Stomach (tissue), 8 donors: ENCODE measurements at regions not wholly inside any gene's neighbourhood (a gene's known extent, or its start where the extent isn't known, plus 50 kb on each side); places are given as distances from the start of the nearest gene placed in this dataset.
A peak's percentile ranks its signal among the peaks of the same experiment; 100 is the strongest.

Source experiments
- DNase-seq, 2 donors: peaks; one replicate each; pipeline versions ENCODE4 v3.0.0 to v3.0.0-alpha.2; 2013 to 2019
- H3K27ac ChIP-seq, 5 donors: fragments of 200-600 bp in 4 of 5; sonication (generic) in 4 of 5; one replicate each; pipeline ENCODE4 v1.5.1; 2013 to 2019; ENCODE audit warnings: mild to moderate bottlenecking in 1 of 5, moderate library complexity in 1 of 5
- H3K27me3 ChIP-seq, 3 donors: fragments of 200-600 bp; sonication (generic); one replicate each; pipeline ENCODE4 v1.5.1; 2017 to 2019; ENCODE audit warnings: mixed run types in 1 of 3
- H3K36me3 ChIP-seq, 4 donors: fragments of 200-600 bp; sonication (generic); 1 replicate in 3 of 4; 2 replicates in 1 of 4; pipeline ENCODE4 v1.5.1; 2016 to 2019
- H3K4me1 ChIP-seq, 4 donors: fragments of 200-600 bp; sonication (generic); one replicate each; pipeline ENCODE4 v1.5.1; 2016 to 2019
- H3K4me3 ChIP-seq, 4 donors: fragments of 200-600 bp; sonication (generic) in 3 of 4; one replicate each; pipeline ENCODE4 v1.5.1; 2016 to 2019; ENCODE audit warnings: mild to moderate bottlenecking in 1 of 4
- H3K9me3 ChIP-seq, 4 donors: fragments of 200-600 bp; sonication (generic); one replicate each; pipeline ENCODE4 v1.5.1; 2016 to 2019
- EP300 ChIP-seq: sonication (generic); formaldehyde crosslinking; IDR thresholded peaks from one replicate; pipeline ENCODE4 v1.6.1; 2017; ENCODE audit warnings: antibody characterized with exemption
- POLR2A ChIP-seq, 4 donors: fragments of 450-650 bp; IDR thresholded peaks; one replicate each; pipeline ENCODE4 v1.6.1; 2016; ENCODE audit warnings: antibody characterized with exemption in 4 of 4, control low read depth in 2 of 4, mild to moderate bottlenecking in 1 of 4, moderate library complexity in 1 of 4
- POLR2AphosphoS5 ChIP-seq, 3 donors: sonication (generic); formaldehyde crosslinking; IDR thresholded peaks; one replicate each; pipeline ENCODE4 v1.6.1; 2016; ENCODE audit warnings: antibody characterized with exemption in 3 of 3
- WGBS, 5 donors: extraction: QIAGEN DNeasy Blood & Tissue Kit in 3 of 5; methylation state at CpG; one replicate each; pipeline versions ENCODE4 v1.1.5 to v1.1.7; 2013 to 2018; 5-methylcytosine and 5-hydroxymethylcytosine counted together
- intact Hi-C: fragments of 100-400 bp; cut with DNase I; formaldehyde crosslinking; loops from one replicate; pipeline ENCODE4 v1.15.1; 2023; ENCODE audit warnings: low total_unique reads
- TF ChIP-seq, protein P1 (sequence below), 7 experiments: fragments of 450-650 bp in 4 of 7; fragments of 200-600 bp in 3 of 7; sonication (generic) in 3 of 7; IDR thresholded peaks; one replicate each; pipeline ENCODE4 v1.5.1; 2016 to 2019; ENCODE audit warnings: antibody characterized with exemption in 7 of 7, control low read depth in 2 of 7, mild to moderate bottlenecking in 1 of 7
- donor health status: healthy with polysubstance abuse.
- donor health status: Bipolar disorder and iron deficiency.
- donor health status: healthy.

DNA sequence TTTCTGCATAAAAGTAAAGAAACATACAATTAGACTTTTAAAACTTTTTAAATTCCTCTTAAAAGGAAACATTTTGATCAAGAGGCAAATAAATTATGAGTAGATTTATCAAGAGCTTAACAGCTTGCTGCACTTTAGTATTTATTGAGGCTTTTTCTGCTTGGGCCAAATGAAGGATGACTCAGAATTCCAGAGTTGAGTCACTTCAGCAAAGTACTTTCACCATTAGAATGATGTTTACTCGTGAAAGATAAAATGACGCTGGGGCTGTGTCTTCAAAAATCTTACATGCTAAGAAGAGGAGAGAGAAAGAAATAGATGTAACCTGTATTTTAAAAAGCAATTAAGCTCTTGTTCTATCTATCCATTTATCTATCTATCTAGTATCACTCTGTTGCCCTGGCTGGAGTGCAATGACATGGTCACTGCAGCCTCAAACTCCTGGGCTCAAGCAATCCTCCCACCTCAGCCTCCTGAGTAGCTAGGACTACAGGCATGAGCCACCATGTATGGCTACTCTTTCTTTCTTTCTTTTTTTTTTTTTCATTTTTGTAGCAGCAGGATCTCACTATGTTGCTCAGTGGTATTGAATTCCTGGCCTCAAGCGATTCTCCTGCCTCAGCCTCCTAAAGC, 75.3 kb upstream of the RIOK3 start:
- H3K36me3 ChIP-seq: peaks cover 0 to 3% (median 0%) of the 10 kb centered on the region in 4 donors
- intact Hi-C loops: no loop called here
- TF ChIP-seq POLR2A (IDR thresholded peaks at IDR 0.05): no peak
- TF ChIP-seq POLR2AphosphoS5 (IDR thresholded peaks at IDR 0.05): peak in 1 of 3 donors; percentile 38
- H3K9me3 ChIP-seq: no peaks in the 10 kb centered on the region
- no peak overlapping the region for H3K4me3 ChIP-seq
- H3K4me1 ChIP-seq: peaks cover 0 to 35% (median 15%) of the 10 kb centered on the region in 4 donors
- peak overlapping the region in 4 of 5 donors; percentile 27 to 83 (median 72) for H3K27ac ChIP-seq
- WGBS, 5 donors: 42 to 52% (median 49%) methylated on average over 3 of the region's 3 CpGs
- DNase-seq: peak in 1 of 2 donors; percentile 70
- H3K27me3 ChIP-seq: no peaks in the 10 kb centered on the region

DNA sequence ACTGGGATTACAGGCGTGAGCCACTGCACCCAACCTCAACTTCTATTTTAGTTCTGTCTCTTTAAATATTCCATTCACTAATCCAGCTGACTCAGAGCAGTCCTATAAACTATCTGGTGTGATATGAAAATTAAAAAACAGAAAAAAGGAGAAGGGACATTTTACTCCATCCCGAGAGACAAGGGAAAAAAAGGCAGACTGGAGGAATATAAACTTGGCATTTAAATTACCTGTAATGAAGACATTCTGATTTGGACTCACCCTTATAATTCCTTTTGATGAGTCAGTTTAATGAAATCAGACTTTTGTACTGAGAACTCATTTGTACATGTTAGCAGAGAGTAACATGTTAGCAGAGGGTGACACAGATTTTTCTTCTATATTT, 74.8 kb upstream of the RIOK3 start:
- Histone ChIP-seq H3K27ac (peak overlapping the region in 4 of 5 donors; percentile 27 to 83 (median 72)), H3K4me1 (peaks cover 0 to 35% (median 15%) of the 10 kb centered on the region in 4 donors)
- no peak for DNase-seq

GRCh38 chr18:23380001-23380550, 73.0 kb upstream of the RIOK3 start:
- peaks cover 0 to 10% (median 2%) of the 10 kb centered on the region in 4 donors for H3K36me3 ChIP-seq
- no peaks in the 10 kb centered on the region for H3K27me3 ChIP-seq
- H3K4me3 ChIP-seq: no peak overlapping the region
- H3K4me1 ChIP-seq: peaks cover 0 to 35% (median 15%) of the 10 kb centered on the region in 4 donors
- no peak for DNase-seq
- intact Hi-C loops: no loop called here
- H3K9me3 ChIP-seq: no peaks in the 10 kb centered on the region
- WGBS, 5 donors: 88 to 92% (median 91%) methylated on average over 11 of the region's 11 CpGs
- no peak overlapping the region for H3K27ac ChIP-seq
- TF ChIP-seq EP300 (no peak), POLR2AphosphoS5 (IDR thresholded peaks at IDR 0.05) (no peak), POLR2A (IDR thresholded peaks at IDR 0.05) (no peak)
- TF ChIP-seq, protein P1, sequence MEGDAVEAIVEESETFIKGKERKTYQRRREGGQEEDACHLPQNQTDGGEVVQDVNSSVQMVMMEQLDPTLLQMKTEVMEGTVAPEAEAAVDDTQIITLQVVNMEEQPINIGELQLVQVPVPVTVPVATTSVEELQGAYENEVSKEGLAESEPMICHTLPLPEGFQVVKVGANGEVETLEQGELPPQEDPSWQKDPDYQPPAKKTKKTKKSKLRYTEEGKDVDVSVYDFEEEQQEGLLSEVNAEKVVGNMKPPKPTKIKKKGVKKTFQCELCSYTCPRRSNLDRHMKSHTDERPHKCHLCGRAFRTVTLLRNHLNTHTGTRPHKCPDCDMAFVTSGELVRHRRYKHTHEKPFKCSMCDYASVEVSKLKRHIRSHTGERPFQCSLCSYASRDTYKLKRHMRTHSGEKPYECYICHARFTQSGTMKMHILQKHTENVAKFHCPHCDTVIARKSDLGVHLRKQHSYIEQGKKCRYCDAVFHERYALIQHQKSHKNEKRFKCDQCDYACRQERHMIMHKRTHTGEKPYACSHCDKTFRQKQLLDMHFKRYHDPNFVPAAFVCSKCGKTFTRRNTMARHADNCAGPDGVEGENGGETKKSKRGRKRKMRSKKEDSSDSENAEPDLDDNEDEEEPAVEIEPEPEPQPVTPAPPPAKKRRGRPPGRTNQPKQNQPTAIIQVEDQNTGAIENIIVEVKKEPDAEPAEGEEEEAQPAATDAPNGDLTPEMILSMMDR (IDR thresholded peaks at IDR 0.05): no peak

More for the DNA sequence above, 74.8 kb upstream of the RIOK3 start:
- H3K36me3 ChIP-seq: peaks cover 0 to 4% (median 0%) of the 10 kb centered on the region in 4 donors
- intact Hi-C loops: no loop called here
- H3K4me3 ChIP-seq: no peak overlapping the region
- H3K27me3 ChIP-seq: no peaks in the 10 kb centered on the region
- H3K9me3 ChIP-seq: no peaks in the 10 kb centered on the region
- 43 to 74% (median 65%) methylated on average over 2 of the region's 2 CpGs for WGBS, 5 donors
- TF ChIP-seq, protein P1 (IDR thresholded peaks at IDR 0.05): no peak
- TF ChIP-seq POLR2A (IDR thresholded peaks at IDR 0.05) (no peak), EP300 (no peak), POLR2AphosphoS5 (IDR thresholded peaks at IDR 0.05) (no peak)

GRCh38 chr18:23380817-23381216, 72.3 kb upstream of the RIOK3 start:
- Histone ChIP-seq H3K4me3 (no peak overlapping the region), H3K9me3 (no peaks in the 10 kb centered on the region), H3K27ac (no peak overlapping the region), H3K36me3 (peaks cover 0 to 10% (median 2%) of the 10 kb centered on the region in 4 donors), H3K27me3 (no peaks in the 10 kb centered on the region), H3K4me1 (peaks cover 0 to 35% (median 15%) of the 10 kb centered on the region in 4 donors)
- no peak for DNase-seq
- WGBS, 5 donors: 86 to 97% (median 93%) methylated on average over 2 of the region's 2 CpGs
- intact Hi-C loops: no loop called here
- TF ChIP-seq EP300: no peak
- TF ChIP-seq POLR2AphosphoS5 (IDR thresholded peaks at IDR 0.05): no peak
- no peak for TF ChIP-seq POLR2A (IDR thresholded peaks at IDR 0.05)
- TF ChIP-seq, protein P1 (IDR thresholded peaks at IDR 0.05): no peak

DNA sequence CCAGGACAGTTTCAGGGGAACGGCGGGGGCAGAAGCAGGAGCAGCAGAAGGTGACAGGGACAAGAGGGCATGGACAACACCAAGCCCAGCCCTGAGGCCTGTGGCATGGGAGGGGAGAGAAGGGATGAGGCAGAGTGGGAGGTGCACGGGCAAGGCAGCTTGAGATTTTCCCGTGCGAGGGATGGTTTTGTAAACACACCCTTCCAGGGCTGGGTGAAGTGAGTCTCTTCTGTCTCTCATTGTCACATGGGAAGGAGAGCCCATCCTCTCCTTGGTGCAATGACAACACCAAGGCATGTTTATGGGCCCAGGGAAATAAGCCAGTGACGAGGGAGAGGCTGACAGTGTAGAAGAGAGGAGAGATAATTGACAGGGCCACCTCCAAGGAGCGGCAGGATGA, 69.6 kb upstream of the RIOK3 start:
- no peak overlapping the region for H3K4me3 ChIP-seq
- DNase-seq: no peak
- H3K36me3 ChIP-seq: peaks cover 0 to 10% (median 2%) of the 10 kb centered on the region in 4 donors
- no peak overlapping the region for H3K27ac ChIP-seq
- no peaks in the 10 kb centered on the region for H3K27me3 ChIP-seq
- H3K9me3 ChIP-seq: no peaks in the 10 kb centered on the region
- H3K4me1 ChIP-seq: peaks cover 0 to 18% (median 4%) of the 10 kb centered on the region in 4 donors
- no peak for TF ChIP-seq POLR2A (IDR thresholded peaks at IDR 0.05)
- TF ChIP-seq, protein P1 (IDR thresholded peaks at IDR 0.05): no peak
- no peak for TF ChIP-seq EP300
- no peak for TF ChIP-seq POLR2AphosphoS5 (IDR thresholded peaks at IDR 0.05)
- 82 to 87% (median 85%) methylated on average over 7 of the region's 7 CpGs for WGBS, 5 donors
- intact Hi-C loops: no loop called here
